NCI-H774 (cell line): ENCODE measurements at regions not wholly inside any gene's neighbourhood (a gene's known extent, or its start where the extent isn't known, plus 50 kb on each side); places are given as distances from the start of the nearest gene placed in this dataset.

Source experiments
- DNase-seq: peaks from one replicate; lab custom pipeline; 2025; lab: John Stamatoyannopoulos, UW

- no peak for DNase-seq
These were observed 100.8 kb upstream of the WASF3 start for GRCh38 chr13:26456650-26457049.

- no peak for DNase-seq
These were observed 100.3 kb upstream of the WASF3 start for GRCh38 chr13:26457212-26457611.

GRCh38 chr13:26458196-26458749, 99.2 kb upstream of the WASF3 start:
- no peak for DNase-seq

GRCh38 chr13:26459276-26460131, 98.0 kb upstream of the WASF3 start:
- no peak for DNase-seq

GRCh38 chr13:26460648-26461047, 96.8 kb upstream of the WASF3 start:
- DNase-seq, result no peak

- no peak for DNase-seq
These were observed 94.2 kb upstream of the WASF3 start for GRCh38 chr13:26463296-26463695.

GRCh38 chr13:26463848-26464247, 93.6 kb upstream of the WASF3 start:
- no peak for DNase-seq

- no peak for DNase-seq
These were observed 92.0 kb upstream of the WASF3 start for GRCh38 chr13:26465514-26465913.

- DNase-seq, result no peak
These were observed 91.5 kb upstream of the WASF3 start for GRCh38 chr13:26465954-26466353.

- peak; percentile 1 for DNase-seq
These were observed 89.2 kb upstream of the WASF3 start for GRCh38 chr13:26468265-26468801.

- DNase-seq, result peak; percentile 64
These were observed 87.9 kb upstream of the WASF3 start for GRCh38 chr13:26469602-26470001.

GRCh38 chr13:26471807-26472206, 85.7 kb upstream of the WASF3 start:
- no peak for DNase-seq

GRCh38 chr13:26473571-26474230, 83.8 kb upstream of the WASF3 start:
- DNase-seq, result peak; percentile 60

GRCh38 chr13:26474286-26474685, 83.2 kb upstream of the WASF3 start:
- no peak for DNase-seq

GRCh38 chr13:26475176-26476110, 82.0 kb upstream of the WASF3 start:
- no peak for DNase-seq

GRCh38 chr13:26476111-26476781, 81.2 kb upstream of the WASF3 start:
- DNase-seq, result no peak

GRCh38 chr13:26476782-26477142, 80.7 kb upstream of the WASF3 start:
- no peak for DNase-seq

GRCh38 chr13:26477681-26478080, 79.8 kb upstream of the WASF3 start:
- no peak for DNase-seq

GRCh38 chr13:26480246-26480855, 77.1 kb upstream of the WASF3 start:
- DNase-seq, result no peak

- DNase-seq, result peak; percentile 21
These were observed 74.9 kb upstream of the WASF3 start for GRCh38 chr13:26482451-26483197.
